ACC112 (cell line): ENCODE measurements at regions not wholly inside any gene's neighbourhood (a gene's known extent, or its start where the extent isn't known, plus 50 kb on each side); places are given as distances from the start of the nearest gene placed in this dataset.
"Not testable (repeated sequence)": the region's sequence is repeated elsewhere in the genome, so short reads cannot be mapped to it uniquely, and the experiment has no call there.

Source experiments
- H2AFZ ChIP-seq: fragments of 200-600 bp; sonication (generic); one replicate; pipeline ENCODE4 v1.6.0; 2017; ENCODE audit warnings: antibody characterized with exemption, low read length; ENCODE audit not compliant: unreplicated experiment
- H3K27ac ChIP-seq: fragments of 200-600 bp; sonication (generic); 2 replicates; pipeline ENCODE4 v1.5.1; 2014; ENCODE audit warnings: low read depth, mild to moderate bottlenecking, antibody characterized with exemption, low read length, moderate library complexity
- H3K27me3 ChIP-seq: fragments of 200-600 bp; sonication (generic); 2 replicates; pipeline ENCODE4 v1.6.1; 2014; ENCODE audit warnings: mild to moderate bottlenecking, antibody characterized with exemption, low read length, moderate library complexity, mixed read lengths; ENCODE audit not compliant: insufficient read depth
- H3K36me3 ChIP-seq: fragments of 200-600 bp; sonication (generic); 2 replicates; pipeline ENCODE4 v1.6.1; 2016; ENCODE audit warnings: mild to moderate bottlenecking, antibody characterized with exemption, low read length, moderate library complexity, mixed read lengths; ENCODE audit not compliant: insufficient read depth
- H3K4me1 ChIP-seq: fragments of 200-600 bp; sonication (generic); one replicate; pipeline ENCODE4 v1.6.1; 2016; ENCODE audit warnings: low read length, mixed read lengths; ENCODE audit not compliant: insufficient read depth, unreplicated experiment, control insufficient read depth
- H3K4me3 ChIP-seq: fragments of 200-600 bp; sonication (generic); 2 replicates; pipeline ENCODE4 v1.5.1; 2014; ENCODE audit warnings: mild to moderate bottlenecking, low read depth, low read length
- H3K79me2 ChIP-seq: fragments of 200-600 bp; sonication (generic); one replicate; pipeline ENCODE4 v1.6.0; 2016; ENCODE audit warnings: low read length; ENCODE audit not compliant: control insufficient read depth, unreplicated experiment, insufficient read depth

DNA sequence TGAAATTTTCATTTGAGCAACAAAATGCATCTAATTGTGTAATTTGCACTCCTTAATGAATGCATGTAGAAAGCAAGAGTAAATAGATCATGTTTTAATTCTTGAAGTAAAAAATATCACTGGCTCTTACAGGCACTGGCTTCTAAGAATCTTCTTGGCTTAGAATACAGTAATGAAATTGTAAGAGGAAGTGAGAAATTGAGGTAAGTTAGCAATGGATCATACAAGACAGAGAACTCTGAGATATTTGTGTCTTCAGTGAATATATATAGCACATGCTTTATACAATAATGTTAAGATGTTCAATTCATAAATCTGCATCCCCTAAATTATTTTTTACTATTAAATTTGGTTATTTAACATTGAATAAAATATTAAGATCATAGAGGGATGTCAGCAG, 465.0 kb downstream of the CNTN3 start:
- Histone ChIP-seq H3K27me3 (no peaks in the 10 kb centered on the region), H3K27ac (no peak overlapping the region), H3K79me2 (no peaks in the 10 kb centered on the region)

GRCh38 chr3:74145277-74145676, 469.2 kb downstream of the CNTN3 start:
- Histone ChIP-seq H3K36me3 (no peaks in the 10 kb centered on the region), H2AFZ (no peak overlapping the region), H3K27me3 (no peaks in the 10 kb centered on the region), H3K4me3 (no peak overlapping the region), H3K4me1 (no peaks in the 10 kb centered on the region), H3K79me2 (no peaks in the 10 kb centered on the region), H3K27ac (no peak overlapping the region)

More for the DNA sequence above, 465.0 kb downstream of the CNTN3 start:
- Histone ChIP-seq H3K4me1 (no peaks in the 10 kb centered on the region), H3K4me3 (no peak overlapping the region), H3K36me3 (no peaks in the 10 kb centered on the region), H2AFZ (no peak overlapping the region)

- Histone ChIP-seq H3K4me3 (no peak overlapping the region), H3K36me3 (no peaks in the 10 kb centered on the region), H2AFZ (no peak overlapping the region), H3K4me1 (no peaks in the 10 kb centered on the region), H3K27ac (no peak overlapping the region), H3K79me2 (no peaks in the 10 kb centered on the region), H3K27me3 (no peaks in the 10 kb centered on the region)
These were observed 474.8 kb downstream of the CNTN3 start for GRCh38 chr3:74139648-74140047.

DNA sequence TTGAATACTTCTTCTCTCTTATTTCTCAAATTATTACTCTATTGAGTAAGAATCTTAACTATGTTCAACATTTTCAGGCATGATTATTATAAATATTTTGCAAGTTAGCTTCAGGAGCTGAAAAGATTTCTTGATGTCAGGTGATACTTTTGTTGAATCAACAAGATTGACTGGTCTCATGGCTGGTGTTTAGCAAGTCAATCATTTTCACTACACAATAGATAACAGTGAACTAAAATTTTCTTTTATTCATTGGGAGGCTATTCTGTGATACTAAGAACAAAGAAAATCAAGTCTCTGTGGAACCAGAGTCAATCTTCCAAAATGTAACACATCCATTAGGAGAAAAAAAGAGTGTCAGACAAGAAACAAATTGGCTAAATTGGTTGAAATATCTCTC, 476.7 kb downstream of the CNTN3 start:
- H3K27me3 ChIP-seq = no peaks in the 10 kb centered on the region
- H3K4me3 ChIP-seq = no peak overlapping the region
- no peaks in the 10 kb centered on the region for H3K79me2 ChIP-seq
- H3K36me3 ChIP-seq = no peaks in the 10 kb centered on the region
- H3K4me1 ChIP-seq = no peaks in the 10 kb centered on the region
- no peak overlapping the region for H2AFZ ChIP-seq
- H3K27ac ChIP-seq = no peak overlapping the region

GRCh38 chr3:74135808-74136207, 478.7 kb downstream of the CNTN3 start:
- Histone ChIP-seq H3K27me3 (no peaks in the 10 kb centered on the region), H3K4me3 (no peak overlapping the region), H3K36me3 (no peaks in the 10 kb centered on the region), H3K27ac (no peak overlapping the region), H3K4me1 (no peaks in the 10 kb centered on the region), H2AFZ (no peak overlapping the region), H3K79me2 (no peaks in the 10 kb centered on the region)

GRCh38 chr3:74134831-74135230, 479.6 kb downstream of the CNTN3 start:
- no peaks in the 10 kb centered on the region for H3K4me1 ChIP-seq
- no peak overlapping the region for H3K4me3 ChIP-seq
- H3K27ac ChIP-seq = no peak overlapping the region
- no peaks in the 10 kb centered on the region for H3K36me3 ChIP-seq
- no peaks in the 10 kb centered on the region for H3K27me3 ChIP-seq
- no peaks in the 10 kb centered on the region for H3K79me2 ChIP-seq
- no peak overlapping the region for H2AFZ ChIP-seq

GRCh38 chr3:74131546-74132328, 482.7 kb downstream of the CNTN3 start:
- H3K79me2 ChIP-seq, H3K4me1 ChIP-seq, H3K27me3 ChIP-seq, H2AFZ ChIP-seq, H3K36me3 ChIP-seq, H3K27ac ChIP-seq, H3K4me3 ChIP-seq: not testable (repeated sequence)

GRCh38 chr3:74129611-74130010, 484.8 kb downstream of the CNTN3 start:
- no peaks in the 10 kb centered on the region for H3K79me2 ChIP-seq
- no peaks in the 10 kb centered on the region for H3K36me3 ChIP-seq
- H3K4me1 ChIP-seq = no peaks in the 10 kb centered on the region
- no peaks in the 10 kb centered on the region for H3K27me3 ChIP-seq
- no peak overlapping the region for H2AFZ ChIP-seq
- no peak overlapping the region for H3K27ac ChIP-seq
- no peak overlapping the region for H3K4me3 ChIP-seq

DNA sequence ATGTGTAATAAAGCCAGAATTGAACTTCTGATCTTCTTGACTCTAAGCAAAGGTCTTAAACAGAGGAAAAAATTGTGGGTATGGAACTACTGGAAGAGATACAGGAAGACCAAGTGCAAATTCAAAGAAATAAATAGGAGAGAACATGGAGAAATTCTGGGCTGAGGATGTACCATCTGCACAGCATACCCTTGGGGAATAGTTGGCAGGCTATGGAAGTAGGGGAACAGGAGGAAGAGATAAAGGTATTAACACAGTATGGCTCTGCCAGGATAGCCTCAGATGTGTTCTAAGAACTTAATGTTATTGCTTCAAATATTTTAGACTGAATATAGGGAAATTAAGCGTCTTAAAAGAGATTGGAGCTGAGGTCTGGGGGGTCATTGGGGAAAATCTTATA, 485.4 kb downstream of the CNTN3 start:
- H3K27me3 ChIP-seq = no peaks in the 10 kb centered on the region; the same call in 1 of the 2 replicates
- no peaks in the 10 kb centered on the region for H3K36me3 ChIP-seq
- no peaks in the 10 kb centered on the region for H3K79me2 ChIP-seq
- H3K4me3 ChIP-seq = no peak overlapping the region
- H2AFZ ChIP-seq = no peak overlapping the region
- no peaks in the 10 kb centered on the region for H3K4me1 ChIP-seq
- H3K27ac ChIP-seq = no peak overlapping the region

DNA sequence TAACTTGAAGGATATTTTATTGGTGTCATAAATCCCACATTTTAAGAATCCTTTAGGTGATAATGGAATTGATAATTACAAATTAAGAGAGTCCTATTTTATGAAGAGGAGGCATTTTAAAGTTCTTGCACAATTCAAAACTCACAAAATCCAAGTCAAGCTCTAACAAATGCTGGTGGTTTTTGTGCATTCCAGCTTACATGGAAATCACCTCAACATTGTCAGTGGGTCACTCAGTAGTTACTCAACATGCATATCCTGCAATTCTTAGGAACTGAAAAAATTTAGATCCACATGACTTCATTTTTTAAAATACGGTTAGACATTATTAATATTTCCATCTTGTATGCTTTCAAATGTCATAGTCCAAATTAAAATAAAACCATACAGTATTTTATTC, 487.2 kb downstream of the CNTN3 start:
- Histone ChIP-seq H3K4me1 (no peaks in the 10 kb centered on the region), H3K36me3 (no peaks in the 10 kb centered on the region), H2AFZ (no peak overlapping the region), H3K27me3 (no peaks in the 10 kb centered on the region; the same call in 1 of the 2 replicates), H3K79me2 (no peaks in the 10 kb centered on the region), H3K4me3 (no peak overlapping the region), H3K27ac (no peak overlapping the region)

DNA sequence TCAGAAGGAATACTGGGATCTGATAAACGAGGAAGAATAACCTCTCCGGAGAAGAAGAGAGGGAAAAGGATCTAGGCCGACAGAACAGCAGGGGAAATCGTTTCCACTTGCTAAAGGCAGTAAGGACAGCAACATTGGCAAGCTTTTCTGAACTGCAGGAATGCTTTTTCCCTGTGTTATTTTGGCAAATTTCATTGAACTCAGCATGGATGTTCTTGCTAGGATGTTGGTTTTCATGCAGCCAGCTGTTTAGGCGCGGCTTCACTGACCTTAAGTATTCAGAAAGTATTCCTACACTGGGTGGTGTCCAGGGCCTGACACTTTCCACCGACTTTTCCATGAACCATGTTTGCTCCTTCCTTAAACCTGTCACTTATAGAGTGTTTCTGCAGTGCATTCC, 489.7 kb downstream of the CNTN3 start:
- H3K4me1 ChIP-seq = no peaks in the 10 kb centered on the region
- no peaks in the 10 kb centered on the region for H3K79me2 ChIP-seq
- no peak overlapping the region for H3K27ac ChIP-seq
- no peaks in the 10 kb centered on the region for H3K36me3 ChIP-seq
- no peak overlapping the region for H3K4me3 ChIP-seq
- no peaks in the 10 kb centered on the region; the same call in 1 of the 2 replicates for H3K27me3 ChIP-seq
- no peak overlapping the region for H2AFZ ChIP-seq
